HEK293 (cell line): ENCODE measurements at regions not wholly inside any gene's neighbourhood (a gene's known extent, or its start where the extent isn't known, plus 50 kb on each side); places are given as distances from the start of the nearest gene placed in this dataset.

Source experiments
- CTCF ChIP-seq: fragments of 450-650 bp; formaldehyde crosslinking; IDR thresholded peaks from 2 replicates; pipeline ENCODE4 v1.5.1; 2016; ENCODE audit warnings: missing biosample characterization, missing genetic modification characterization
- PATZ1 ChIP-seq: fragments of 450-650 bp; formaldehyde crosslinking; IDR thresholded peaks from 2 replicates; pipeline ENCODE4 v1.5.1; 2016; ENCODE audit warnings: missing biosample characterization, missing genetic modification characterization
- REST ChIP-seq: fragments of 450-650 bp; formaldehyde crosslinking; IDR thresholded peaks from 2 replicates; pipeline ENCODE4 v1.5.1; 2016; ENCODE audit warnings: missing biosample characterization, missing genetic modification characterization
- ZNF114 ChIP-seq: fragments of 450-650 bp; formaldehyde crosslinking; IDR thresholded peaks from 2 replicates; pipeline ENCODE4 v1.5.0; 2017; ENCODE audit warnings: missing biosample characterization, missing genetic modification characterization
- ZNF148 ChIP-seq: fragments of 450-650 bp; formaldehyde crosslinking; IDR thresholded peaks from 2 replicates; pipeline ENCODE4 v1.5.0; 2017; ENCODE audit warnings: missing biosample characterization, missing genetic modification characterization, borderline replicate concordance
- ZNF24 ChIP-seq: fragments of 450-650 bp; formaldehyde crosslinking; IDR thresholded peaks from 2 replicates; pipeline ENCODE4 v1.5.1; 2016; ENCODE audit warnings: missing biosample characterization, missing genetic modification characterization
- ZNF350 ChIP-seq: fragments of 450-650 bp; formaldehyde crosslinking; IDR thresholded peaks from 2 replicates; pipeline ENCODE4 v1.5.0; 2017; ENCODE audit warnings: missing biosample characterization, mild to moderate bottlenecking, missing genetic modification characterization
- ZNF514 ChIP-seq: fragments of 450-650 bp; formaldehyde crosslinking; IDR thresholded peaks from 2 replicates; pipeline ENCODE4 v1.5.1; 2016; ENCODE audit warnings: missing biosample characterization, missing genetic modification characterization
- ZNF747 ChIP-seq: fragments of 450-650 bp; formaldehyde crosslinking; IDR thresholded peaks from 2 replicates; pipeline ENCODE4 v1.5.1; 2016; ENCODE audit warnings: missing biosample characterization, missing genetic modification characterization
- TF ChIP-seq, protein P1 (sequence below): fragments of 450-650 bp; formaldehyde crosslinking; IDR thresholded peaks from 2 replicates; pipeline ENCODE4 v1.5.1; 2016; ENCODE audit warnings: missing biosample characterization, missing genetic modification characterization, low read depth

- TF ChIP-seq CTCF (tag by site-specific recombination) (no peak), ZNF350 (tag by site-specific recombination) (no peak), ZNF514 (no peak), REST (no peak), ZNF114 (tag by site-specific recombination) (no peak), PATZ1 (tag by site-specific recombination) (no peak), ZNF24 (no peak), ZNF148 (no peak), ZNF747 (tag by site-specific recombination) (no peak)
- TF ChIP-seq, protein P1, sequence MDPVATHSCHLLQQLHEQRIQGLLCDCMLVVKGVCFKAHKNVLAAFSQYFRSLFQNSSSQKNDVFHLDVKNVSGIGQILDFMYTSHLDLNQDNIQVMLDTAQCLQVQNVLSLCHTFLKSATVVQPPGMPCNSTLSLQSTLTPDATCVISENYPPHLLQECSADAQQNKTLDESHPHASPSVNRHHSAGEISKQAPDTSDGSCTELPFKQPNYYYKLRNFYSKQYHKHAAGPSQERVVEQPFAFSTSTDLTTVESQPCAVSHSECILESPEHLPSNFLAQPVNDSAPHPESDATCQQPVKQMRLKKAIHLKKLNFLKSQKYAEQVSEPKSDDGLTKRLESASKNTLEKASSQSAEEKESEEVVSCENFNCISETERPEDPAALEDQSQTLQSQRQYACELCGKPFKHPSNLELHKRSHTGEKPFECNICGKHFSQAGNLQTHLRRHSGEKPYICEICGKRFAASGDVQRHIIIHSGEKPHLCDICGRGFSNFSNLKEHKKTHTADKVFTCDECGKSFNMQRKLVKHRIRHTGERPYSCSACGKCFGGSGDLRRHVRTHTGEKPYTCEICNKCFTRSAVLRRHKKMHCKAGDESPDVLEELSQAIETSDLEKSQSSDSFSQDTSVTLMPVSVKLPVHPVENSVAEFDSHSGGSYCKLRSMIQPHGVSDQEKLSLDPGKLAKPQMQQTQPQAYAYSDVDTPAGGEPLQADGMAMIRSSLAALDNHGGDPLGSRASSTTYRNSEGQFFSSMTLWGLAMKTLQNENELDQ (tag by site-specific recombination), result no peak
These were observed 75.4 kb upstream of the ITGA1 start for GRCh38 chr5:52712354-52712753.
